MV-4-11 (cell line): ENCODE measurements at regions not wholly inside any gene's neighbourhood (a gene's known extent, or its start where the extent isn't known, plus 50 kb on each side); places are given as distances from the start of the nearest gene placed in this dataset.
A peak's percentile ranks its signal among the peaks of the same experiment; 100 is the strongest.
"Not testable (repeated sequence)": the region's sequence is repeated elsewhere in the genome, so short reads cannot be mapped to it uniquely, and the experiment has no call there.

Experiments used
- DNase-seq: peaks from one replicate; lab custom pipeline; 2025; lab: John Stamatoyannopoulos, UW

DNA sequence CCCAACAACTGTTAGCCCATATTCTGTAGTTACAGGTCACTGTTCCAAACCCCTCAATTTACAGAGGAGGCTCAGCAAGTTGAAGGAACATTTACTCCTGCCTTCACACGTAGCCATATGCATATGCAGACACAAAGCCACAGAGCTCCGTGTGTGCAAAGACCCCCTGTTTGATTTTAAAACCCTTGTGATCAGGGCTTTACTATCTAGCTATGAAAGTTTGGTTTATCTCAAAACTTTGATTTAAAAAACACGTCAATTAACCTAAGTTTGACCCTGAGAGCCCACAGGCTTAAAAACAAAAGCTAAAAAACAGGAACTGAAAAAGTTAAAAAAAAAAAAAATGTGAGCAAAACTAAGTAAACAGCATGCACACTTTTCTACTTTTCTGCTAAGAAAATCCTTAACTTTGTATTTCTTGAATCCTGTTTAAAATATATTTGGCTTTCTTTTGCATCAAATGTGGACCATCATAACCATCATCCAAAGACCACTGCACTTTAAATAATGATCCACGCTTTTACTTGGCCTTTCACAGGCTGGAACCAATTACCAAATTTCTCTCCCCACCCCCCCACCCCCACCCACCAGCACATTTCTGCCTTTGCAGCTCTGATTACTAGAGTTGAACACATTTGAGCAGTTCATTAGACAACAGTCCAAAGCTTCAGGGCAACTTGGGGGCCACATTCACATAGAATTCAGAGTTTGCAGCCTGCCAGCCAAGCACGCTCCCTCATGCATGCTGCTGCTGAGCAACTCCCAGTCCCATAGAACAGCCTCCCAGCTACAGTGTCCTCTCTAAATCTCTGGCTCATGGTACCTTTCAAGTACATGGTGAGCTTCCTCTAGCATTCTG lies 128.8 kb upstream of the MAP3K1 start:
- DNase-seq: peak; percentile 84

DNA sequence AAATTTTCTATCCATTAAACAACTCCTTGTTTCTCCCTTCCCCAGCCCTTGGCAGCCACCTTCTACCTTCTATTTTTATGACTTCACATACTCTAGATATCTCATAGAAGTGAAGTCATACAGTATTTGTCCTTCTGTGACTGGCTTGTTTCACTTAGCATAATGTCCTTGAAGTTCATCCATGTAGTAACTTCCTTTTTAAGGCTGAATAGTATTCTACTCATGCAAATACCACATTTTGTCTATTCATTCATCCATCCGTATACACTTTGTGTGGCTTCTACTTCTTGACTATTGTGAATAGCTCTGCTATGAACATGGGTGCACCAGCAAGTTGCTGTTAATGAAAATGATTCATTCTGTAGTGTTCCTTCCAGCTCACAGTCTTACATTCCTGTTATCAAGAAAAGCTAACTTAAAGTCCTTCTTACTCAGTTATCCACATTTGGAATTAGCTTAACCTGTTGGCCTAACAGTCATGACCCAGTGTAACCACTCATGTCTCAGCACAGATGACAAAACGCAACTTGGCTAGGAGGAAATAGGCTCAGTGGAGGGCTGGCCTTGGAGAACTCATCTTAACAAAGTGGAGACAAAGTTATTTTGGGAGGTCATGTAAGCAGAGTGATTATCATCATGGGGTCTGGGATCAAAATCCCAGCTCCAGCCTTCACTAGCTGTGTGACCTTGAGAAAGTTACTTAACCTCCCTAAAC lies 129.7 kb upstream of the MAP3K1 start:
- DNase-seq: peak; percentile 40

DNA sequence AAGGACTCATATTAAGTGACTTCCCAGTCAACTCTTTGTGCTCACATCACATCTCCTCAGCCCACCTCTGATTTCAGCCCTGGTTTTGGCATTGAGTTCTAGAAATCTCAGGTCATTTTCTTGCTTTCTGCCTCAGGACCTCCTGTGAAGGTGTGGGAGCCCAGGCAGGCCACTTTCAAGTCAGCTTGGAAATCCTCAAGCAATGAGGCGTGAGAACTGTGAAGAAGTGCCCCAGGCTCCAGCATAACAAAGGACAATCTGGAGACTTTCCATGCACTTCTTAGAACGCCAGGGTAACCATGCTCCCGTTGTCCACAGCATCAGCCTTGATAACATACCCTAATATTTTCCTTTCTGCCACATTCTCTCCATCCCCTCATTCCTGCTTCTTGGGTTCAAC lies 131.2 kb upstream of the MAP3K1 start:
- no peak for DNase-seq

DNA sequence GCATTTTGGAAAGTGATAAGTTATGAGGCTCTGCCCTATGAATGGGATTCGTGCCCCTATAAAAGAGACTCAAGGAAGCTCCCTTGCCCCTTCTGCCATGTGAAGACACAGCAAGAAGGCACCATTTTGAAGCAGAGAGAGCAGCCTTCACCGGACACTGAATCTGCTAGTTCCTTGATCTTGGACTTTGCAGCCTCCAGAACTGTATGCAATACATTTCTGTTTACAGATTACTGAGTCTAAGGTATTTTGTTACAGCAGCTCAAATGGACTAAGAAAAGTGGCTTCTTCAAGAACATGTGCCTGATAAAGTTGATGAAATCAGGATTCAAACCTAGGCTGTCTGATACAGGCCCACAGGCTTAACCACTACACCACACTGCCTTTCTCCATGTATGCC lies 131.6 kb upstream of the MAP3K1 start:
- no peak for DNase-seq

DNA sequence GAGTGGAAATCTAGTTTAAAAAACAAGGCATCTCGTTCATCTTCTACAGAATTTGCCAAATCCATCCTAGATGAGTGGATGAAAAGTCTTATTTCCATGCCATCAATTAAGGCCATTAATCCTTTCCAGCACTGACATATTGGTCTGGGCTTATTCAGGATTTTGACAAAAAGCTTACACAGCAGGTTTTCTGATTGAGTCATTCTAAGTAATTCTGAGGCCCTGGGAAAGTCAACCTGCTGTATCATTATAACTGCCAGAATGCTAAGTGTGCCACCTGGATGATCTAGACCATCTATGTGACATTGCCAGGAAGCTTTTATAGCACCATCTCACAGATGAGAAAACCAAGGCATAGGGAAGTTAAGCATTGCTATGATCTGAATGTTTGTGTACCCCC lies 132.1 kb upstream of the MAP3K1 start:
- DNase-seq: no peak

DNA sequence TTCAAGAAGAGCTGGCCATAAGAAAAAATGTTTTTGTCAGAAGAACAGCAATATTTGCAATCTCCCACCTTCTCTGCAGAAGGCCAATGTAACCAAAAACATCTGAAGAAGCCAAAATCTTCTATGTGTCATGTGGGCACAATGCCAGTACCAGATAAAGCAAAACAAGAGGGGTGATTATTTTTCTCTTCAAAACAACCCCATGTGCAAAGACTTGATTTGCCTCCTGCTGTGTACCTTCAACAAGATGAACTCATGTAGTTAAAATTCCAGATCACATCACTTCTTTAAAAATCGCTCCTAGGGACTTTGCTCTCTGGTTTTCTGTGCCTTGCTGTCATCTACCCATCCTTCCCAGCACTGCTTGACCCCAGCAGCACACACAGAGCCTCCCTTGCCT lies 134.0 kb upstream of the MAP3K1 start:
- no peak for DNase-seq

DNA sequence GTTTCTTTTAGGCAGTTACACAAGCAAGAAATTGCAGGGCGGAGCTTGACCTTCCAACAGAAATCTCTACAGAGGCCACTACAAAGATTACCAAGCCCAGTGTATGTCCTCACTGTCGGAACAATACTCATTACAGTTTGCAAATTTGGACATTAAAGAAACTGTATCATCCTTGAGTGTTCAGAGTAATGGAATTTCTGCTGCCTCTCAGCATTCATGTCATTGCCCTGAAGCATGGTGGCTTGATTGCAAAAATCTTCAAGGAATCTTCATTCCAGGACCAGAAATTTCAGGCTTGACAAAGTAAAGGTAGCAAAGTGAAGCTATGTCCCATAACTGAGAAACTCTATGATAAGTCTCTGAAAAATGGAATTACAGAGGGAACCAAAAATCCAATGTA lies 134.6 kb upstream of the MAP3K1 start:
- no peak for DNase-seq

DNA sequence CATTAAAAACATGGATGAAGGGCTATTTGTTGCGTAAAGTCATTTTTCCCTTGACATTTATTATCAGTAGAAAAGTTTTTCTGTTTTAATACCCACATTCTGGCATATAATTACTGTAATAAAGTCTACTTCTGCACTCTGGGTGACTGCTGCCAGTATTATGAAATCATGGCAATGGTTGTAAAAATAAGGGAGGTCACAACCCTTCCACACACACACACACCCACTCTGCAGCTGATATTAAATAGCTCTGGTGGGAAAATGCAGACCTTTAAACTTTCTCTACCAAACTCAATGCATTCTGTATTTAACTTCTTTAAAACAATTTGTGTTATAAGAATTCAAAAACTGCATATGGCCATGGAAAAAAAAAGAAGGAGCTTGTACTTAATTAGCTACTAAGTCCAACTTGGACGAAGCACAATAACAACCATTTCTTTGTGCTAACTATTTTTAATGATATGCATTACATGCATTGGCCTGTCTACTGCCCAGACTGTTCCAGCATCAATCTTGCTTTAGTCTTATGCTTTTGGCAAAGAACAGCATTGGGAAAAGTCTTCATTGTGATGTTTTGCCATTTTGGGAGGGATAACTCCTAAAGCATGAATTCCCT lies 137.6 kb upstream of the MAP3K1 start:
- DNase-seq: peak; percentile 51

DNA sequence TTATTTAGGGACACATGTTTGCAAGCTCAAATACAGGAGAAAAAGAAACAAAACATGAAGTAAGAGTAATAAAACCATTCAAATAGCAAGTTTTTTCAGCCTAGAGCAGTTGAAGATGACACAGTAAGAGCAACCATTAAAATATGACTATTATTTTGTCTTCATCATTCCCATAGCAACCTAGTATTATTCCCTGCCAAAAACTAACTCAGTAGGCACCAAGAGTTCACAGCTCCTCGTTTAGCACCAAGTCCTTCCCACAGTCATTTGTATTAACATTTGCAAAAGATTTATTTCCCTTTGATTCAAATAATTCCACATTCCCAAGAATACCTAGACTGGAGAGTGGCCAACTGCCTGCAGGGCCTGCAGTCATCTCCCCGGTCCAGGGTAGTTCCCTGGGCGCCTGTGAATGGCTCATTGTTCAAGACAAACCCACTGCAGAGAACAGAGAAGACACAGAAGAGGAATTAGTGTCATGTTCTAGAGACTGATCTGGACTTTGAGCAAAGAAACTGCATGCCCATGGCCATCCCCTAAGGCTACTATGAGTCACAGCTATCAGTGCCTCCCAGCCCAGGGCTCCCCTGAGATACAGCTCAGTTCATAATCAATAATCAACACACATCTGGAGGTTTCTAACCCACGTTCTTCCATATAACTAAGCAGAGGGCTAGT lies 139.1 kb upstream of the MAP3K1 start:
- no peak for DNase-seq

DNA sequence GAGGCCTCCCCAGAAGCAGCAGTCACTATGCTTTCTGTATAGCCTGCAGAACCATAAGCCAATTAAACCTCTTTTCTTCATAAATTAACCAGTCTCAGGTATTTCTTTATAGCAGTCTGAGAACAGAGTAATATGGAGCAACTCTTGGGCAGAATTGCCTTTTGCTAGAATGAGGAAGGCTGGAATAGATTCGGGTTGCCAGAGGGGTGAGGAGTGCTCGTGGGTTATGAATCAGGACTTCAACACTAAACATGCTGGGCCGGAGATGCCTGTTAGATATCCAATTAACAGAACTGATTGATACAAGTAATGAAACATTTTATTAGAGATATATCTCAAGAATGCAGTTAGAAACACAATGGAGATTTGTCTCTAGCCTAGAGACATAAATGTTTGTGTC lies 140.9 kb upstream of the MAP3K1 start:
- DNase-seq: peak; percentile 14

DNA sequence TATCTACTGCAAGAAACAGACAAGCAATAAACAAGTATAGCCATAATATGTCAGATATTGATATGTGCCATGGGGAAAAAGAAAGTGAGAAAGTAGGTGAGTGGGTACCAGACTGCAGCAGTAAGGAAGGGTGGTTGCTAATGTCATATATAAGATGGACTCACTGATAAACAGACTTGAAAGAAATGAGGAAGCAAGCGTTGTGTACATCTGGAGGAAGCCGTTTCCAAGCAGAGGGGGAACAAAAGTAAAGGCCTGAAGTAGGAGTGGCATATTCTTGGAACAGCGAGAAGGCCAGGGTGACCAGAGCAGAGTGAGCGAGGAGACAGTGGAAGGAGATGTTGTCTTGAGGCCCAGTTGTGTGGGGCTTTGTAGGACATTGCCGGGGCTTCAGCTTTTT lies 142.2 kb upstream of the MAP3K1 start:
- peak; percentile 86 for DNase-seq

DNA sequence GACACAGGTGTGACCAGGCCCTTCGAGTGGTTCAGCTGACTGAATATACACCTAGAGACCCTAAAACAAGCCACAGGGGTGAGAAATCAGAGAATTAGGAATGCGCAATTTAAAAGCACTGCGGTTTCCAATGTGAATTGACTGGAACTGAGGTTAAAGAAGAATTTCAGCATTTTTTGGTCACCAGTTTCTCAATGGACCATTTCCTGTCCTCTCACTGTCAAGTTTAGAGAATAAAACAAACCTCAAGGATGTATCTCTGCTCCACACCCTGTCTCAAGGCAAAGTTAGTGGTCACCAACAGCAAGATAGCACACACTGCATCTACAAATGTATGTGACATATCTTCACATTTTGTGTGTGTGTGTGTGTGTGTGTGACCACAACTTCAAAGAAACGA lies 143.8 kb upstream of the MAP3K1 start:
- peak; percentile 84 for DNase-seq

DNA sequence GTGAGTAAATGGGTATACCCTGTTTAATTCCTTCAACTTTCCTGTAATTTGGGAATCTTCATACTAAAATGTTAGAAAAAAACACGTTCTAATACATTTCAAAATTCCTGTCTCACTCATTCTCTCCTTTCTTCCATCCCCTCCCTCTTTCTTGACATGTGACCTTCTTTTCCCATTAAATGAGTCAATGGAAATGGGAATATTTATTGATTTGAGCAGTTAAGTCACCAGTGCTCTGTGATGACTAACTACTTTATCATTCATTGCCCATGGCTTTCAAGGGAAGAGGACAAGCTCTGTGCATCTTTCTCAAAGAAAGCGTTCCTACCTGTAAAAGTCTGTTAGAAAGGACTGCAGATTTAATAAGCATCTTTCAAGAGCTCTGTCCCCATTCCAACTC lies 144.4 kb upstream of the MAP3K1 start:
- no peak for DNase-seq

DNA sequence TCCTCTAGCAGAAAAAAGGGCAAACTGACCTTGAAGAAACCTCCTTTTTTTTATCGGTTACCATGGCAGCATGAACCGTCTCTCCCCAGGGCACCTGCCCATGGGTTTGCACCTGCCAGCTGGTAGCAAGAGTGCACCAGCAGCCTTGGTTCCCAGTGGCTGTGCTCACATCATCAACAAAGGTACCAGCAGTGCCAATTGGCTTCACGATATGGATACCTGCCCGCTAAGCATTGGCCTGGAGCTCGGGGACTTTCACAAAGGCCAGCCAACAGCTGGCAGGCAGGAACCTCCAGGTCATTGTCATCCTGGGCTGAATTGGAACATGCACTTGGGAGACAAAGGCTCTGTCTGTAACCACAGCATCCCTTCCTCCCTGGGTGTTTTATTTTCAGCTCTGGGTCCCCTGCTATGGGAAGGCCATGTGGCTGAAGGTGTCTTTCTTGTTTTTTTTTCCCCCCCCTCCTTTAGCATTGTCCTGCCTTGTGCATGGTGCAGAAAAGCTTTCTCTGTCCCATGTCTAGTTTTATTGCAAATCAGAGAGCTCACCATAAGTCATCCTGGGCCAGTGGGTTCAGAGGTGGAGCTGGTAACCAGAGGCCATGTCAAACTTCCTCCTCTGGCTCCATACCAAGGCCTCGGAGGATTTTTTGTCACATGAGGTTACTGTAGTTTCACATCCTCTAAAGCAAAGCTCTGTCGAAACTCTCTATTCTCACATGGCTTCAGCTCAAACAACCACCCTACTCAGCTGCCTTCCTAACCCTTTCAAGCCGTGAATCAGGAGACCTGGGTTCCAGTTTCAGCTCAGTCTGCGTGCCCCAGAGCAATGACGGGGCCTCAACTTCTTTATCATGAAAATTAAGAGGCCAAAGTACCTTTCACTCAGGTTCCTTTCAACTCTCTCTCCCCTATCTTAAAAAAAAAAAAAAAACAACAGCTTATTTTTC lies 145.5 kb upstream of the MAP3K1 start:
- DNase-seq: peak; percentile 99

DNA sequence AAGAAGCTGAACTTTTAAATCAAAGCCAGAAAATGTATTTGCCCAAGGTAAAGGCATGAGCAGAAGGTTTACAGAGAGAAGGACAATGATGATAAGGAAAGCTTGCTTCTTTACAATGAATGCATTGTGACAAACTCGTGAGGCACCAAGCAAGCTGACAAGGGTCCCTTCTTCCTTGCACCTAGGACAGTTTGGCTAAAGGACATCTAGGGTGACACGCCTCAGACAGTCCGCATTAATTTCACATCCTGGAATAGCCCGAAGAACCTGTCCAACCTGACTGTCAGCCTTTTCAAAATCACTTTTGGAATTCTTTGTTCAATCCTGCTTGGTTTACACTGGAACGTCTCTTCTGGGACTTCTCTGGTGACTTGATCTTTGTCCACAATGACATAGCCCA lies 146.4 kb upstream of the MAP3K1 start:
- DNase-seq: no peak

DNA sequence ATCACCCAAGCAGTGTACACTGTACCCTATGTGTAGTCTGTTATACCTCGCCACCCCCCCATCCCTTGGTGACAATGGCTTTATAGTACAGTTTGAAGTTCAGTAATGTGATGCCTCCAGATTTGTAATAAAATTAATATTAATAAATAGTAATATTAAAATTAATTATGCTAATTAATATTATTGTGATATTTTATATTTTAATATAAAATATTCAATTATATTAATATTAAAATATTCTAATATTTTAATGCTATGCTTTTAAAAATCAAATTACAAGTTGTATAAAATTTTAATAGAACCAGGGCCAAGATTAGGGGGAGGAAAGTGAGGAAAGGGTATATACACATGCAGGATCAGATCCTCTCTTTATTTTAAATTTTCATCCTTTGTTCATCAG lies 147.7 kb upstream of the MAP3K1 start:
- no peak for DNase-seq

DNA sequence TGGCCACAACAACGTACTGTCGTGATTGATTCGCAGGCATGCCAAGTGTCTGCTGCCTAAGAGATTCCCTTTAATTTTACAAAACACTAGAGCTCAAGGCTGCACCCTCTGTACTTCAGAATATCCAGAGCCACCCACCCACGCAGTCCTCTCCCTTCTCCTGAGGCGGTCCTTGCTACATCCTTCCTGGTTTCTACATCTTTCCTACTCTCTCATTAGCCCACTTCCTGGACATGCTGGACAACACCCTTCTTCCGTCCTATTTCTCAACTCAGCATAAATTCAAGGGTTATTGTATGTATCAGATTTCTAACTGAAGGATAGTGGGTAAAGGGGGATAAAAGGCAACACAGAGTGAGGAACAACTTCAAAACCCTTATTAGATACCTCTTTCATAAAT lies 148.4 kb upstream of the MAP3K1 start:
- DNase-seq: no peak

DNA sequence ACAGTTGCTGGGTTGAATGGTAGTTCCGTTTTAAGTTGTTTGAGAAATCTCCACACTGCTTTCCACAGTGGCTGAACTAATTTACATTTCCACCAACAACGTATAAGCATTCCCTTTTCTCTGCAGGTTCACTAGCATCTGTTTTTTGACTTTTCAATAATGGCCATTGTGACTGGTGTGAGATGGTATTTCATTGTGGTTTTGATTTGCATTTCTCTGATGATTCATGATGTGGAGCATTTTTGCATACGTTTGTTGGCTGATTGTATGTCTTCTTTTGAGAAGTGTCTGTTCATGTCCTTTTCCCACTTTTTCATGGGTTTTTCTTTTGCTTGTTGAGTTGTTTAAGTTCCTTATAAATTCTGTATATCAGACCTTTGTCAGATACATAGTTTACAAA lies 150.2 kb upstream of the MAP3K1 start:
- DNase-seq: not testable (repeated sequence)

DNA sequence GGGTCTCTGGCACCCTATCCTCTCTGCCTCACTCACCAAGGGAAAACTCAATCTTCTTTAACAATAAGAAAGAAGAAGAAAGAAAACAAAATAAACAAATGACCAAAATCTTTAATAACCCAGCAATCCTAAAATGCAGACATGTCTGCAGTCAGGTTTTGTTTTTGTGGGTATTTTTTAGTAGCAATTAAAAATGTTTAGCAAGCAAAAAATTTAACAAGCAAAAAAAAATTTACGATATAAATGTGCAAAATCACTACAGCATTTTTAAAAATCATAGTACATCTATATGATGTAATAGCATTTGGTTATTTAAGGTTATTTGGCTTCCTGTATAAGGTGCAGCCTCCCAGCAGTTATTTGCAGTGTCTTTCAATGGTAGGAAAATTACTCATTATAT lies 151.3 kb upstream of the MAP3K1 start:
- no peak for DNase-seq

DNA sequence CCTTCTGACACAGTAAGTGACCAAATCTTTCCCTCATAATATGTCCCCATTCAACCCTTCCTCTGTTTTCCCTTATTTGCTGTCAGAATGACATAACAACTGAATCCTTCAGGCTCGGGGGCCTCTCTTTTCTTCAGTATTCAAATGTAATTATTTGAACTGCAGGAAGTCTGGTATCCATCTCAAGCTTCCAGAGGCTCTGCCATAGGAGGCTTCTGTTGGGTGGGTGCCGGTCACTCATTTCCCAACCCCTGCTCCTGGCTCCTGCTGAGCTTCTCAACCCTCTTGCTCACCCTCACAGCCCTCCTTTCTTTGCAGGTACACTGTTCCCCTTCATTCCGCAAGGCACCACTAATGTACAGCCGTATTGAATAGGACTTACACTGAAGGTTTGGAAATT lies 151.8 kb upstream of the MAP3K1 start:
- DNase-seq: no peak

DNA sequence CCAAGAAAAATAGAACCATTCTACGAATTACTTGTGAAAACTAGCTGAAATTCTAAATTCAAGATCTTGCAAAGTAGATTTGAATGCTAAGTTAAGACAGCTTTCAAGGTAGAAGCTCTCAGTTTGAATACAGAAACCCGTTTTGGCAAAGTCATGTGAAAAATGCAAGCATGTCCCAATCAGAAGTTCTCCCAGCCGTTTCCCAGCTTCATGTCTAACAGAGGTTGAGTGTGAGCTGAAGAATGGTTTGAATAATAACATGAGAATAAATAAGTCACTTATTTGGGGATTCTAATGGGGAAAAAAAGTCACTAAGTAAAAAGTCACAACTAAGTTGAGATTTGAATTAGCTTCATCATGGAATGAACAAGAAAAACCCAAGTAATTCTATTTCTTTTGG lies 152.5 kb upstream of the MAP3K1 start:
- no peak for DNase-seq
